K562 (cell line): ENCODE measurements at regions not wholly inside any gene's neighbourhood (a gene's known extent, or its start where the extent isn't known, plus 50 kb on each side); places are given as distances from the start of the nearest gene placed in this dataset.

ENCODE experiments used
- ATAC-seq: fragments of 200-7000 bp; cut with Tn5 transposase; 3 replicates; pipeline ENCODE4 v1.9.1; 2020; ENCODE audit warnings: moderate library complexity
- BruUV-seq: library from RNA; stranded (reverse); fragments of 400-500 nt; replicated peaks from 2 replicates; lab custom pipeline; 2021; lab: Mats Ljungman, UMichigan
- CTCF ChIA-PET: fragments of 300-600 bp; formaldehyde crosslinking; extraction: SDS; loops from one replicate; lab custom pipeline; 2021; ENCODE audit warnings: low intra/inter-chr PET ratio; lab: Yijun Ruan, JAX
- POLR2A ChIA-PET: fragments of 300-600, 350-650 bp; sonication (Branson Sonifier 250); formaldehyde crosslinking; extraction: SDS; loops from one replicate; lab custom pipeline; 2021; ENCODE audit warnings: antibody characterized with exemption, inconsistent platforms; lab: Yijun Ruan, JAX
- DNase-seq, 4 experiments: peaks; one replicate each; pipeline versions ENCODE4 v3.0.0 to v3.0.0-alpha.2; 2011 to 2018; ENCODE audit warnings: low spot score in 3 of 4, mixed read lengths in 3 of 4; ENCODE audit errors: extremely low read depth in 1 of 4
- FAIRE-seq: peaks from 2 replicates; lab custom pipeline; 2011; peaks lifted over from hg19 to GRCh38; lab: Jason Lieb, UNC
- H2AFZ ChIP-seq: 2 replicates; pipeline ENCODE4 v1.6.0; 2011; ENCODE audit warnings: low read depth, low read length, control low read depth, inconsistent platforms
- H3K27ac ChIP-seq: fragments of 200-600 bp; 3 replicates; pipeline ENCODE4 v1.8.0; 2011; ENCODE audit warnings: low read depth, mild to moderate bottlenecking, control low read depth, inconsistent platforms, low read length, moderate library complexity, mixed read lengths; ENCODE audit errors: extremely low read depth
- H3K27me3 ChIP-seq, 2 experiments: fragments of 300-600 bp in 1 of 2; 2 replicates in 1 of 2; 3 replicates in 1 of 2; pipeline versions ENCODE4 v1.6.0 to v1.8.0; 2011; ENCODE audit warnings: inconsistent platforms in 2 of 2, low read length in 2 of 2, mild to moderate bottlenecking in 1 of 2, mixed read lengths in 1 of 2, moderate library complexity in 1 of 2; ENCODE audit not compliant: control insufficient read depth in 2 of 2, insufficient read depth in 2 of 2
- H3K36me3 ChIP-seq: fragments of 300-600 bp; 3 replicates; pipeline ENCODE4 v1.8.0; 2011; ENCODE audit warnings: mild to moderate bottlenecking, low read length, inconsistent platforms; ENCODE audit not compliant: control insufficient read depth, insufficient read depth
- H3K4me1 ChIP-seq, 2 experiments: fragments of 200-600 bp in 1 of 2; replicated peaks in 1 of 2; 2 replicates in 1 of 2; 3 replicates in 1 of 2; pipeline versions ENCODE4 v1.5.1 to v1.8.0; 2011; ENCODE audit warnings: inconsistent platforms in 2 of 2, low read length in 2 of 2, mild to moderate bottlenecking in 1 of 2, mixed read lengths in 1 of 2, moderate library complexity in 1 of 2; ENCODE audit not compliant: control insufficient read depth in 2 of 2, insufficient read depth in 2 of 2
- H3K4me2 ChIP-seq: 2 replicates; pipeline ENCODE4 v1.6.1; 2011; ENCODE audit warnings: low read length, control low read depth, inconsistent platforms, mixed read lengths; ENCODE audit not compliant: insufficient read depth
- H3K4me3 ChIP-seq: fragments of 200-600 bp; sonication (generic), shearing (Covaris generic); 2 replicates; pipeline ENCODE4 v1.5.1; 2016; ENCODE audit warnings: control low read depth, inconsistent platforms
- H3K79me2 ChIP-seq: fragments of 200-600 bp; 3 replicates; pipeline ENCODE4 v1.8.0; 2011; ENCODE audit warnings: low read length, inconsistent platforms; ENCODE audit not compliant: control insufficient read depth, insufficient read depth
- H3K9ac ChIP-seq, 2 experiments: 2 replicates each; pipeline versions ENCODE4 v1.6.0 to v1.6.1; 2011; ENCODE audit warnings: low read depth in 2 of 2, low read length in 2 of 2, control low read depth in 1 of 2, inconsistent platforms in 1 of 2, mild to moderate bottlenecking in 1 of 2, mixed read lengths in 1 of 2; ENCODE audit not compliant: insufficient read depth in 1 of 2
- H3K9me1 ChIP-seq: one replicate; pipeline ENCODE4 v1.6.0; 2011; ENCODE audit warnings: inconsistent platforms, mild to moderate bottlenecking, low read length, moderate library complexity; ENCODE audit not compliant: control insufficient read depth, insufficient read depth
- H3K9me3 ChIP-seq: replicated peaks from 2 replicates; pipeline ENCODE4 v1.5.1; 2011; ENCODE audit warnings: low read depth, low read length, inconsistent platforms; ENCODE audit not compliant: control insufficient read depth, insufficient read depth
- H4K20me1 ChIP-seq: replicated peaks from 2 replicates; pipeline ENCODE4 v1.6.1; 2011; ENCODE audit warnings: low read length, inconsistent platforms, mixed read lengths; ENCODE audit not compliant: control insufficient read depth, insufficient read depth
- ARNT ChIP-seq, 2 experiments: fragments of 450-650 bp; IDR thresholded peaks; 2 replicates each; pipeline ENCODE4 v1.6.1; 2016; ENCODE audit warnings: mild to moderate bottlenecking in 1 of 2
- CHD1 ChIP-seq: fragments of 200-600 bp; sonication (generic); IDR thresholded peaks from one replicate; pipeline ENCODE4 v1.6.1; 2012; ENCODE audit warnings: mild to moderate bottlenecking, moderate library complexity, low read length, inconsistent platforms
- DEAF1 ChIP-seq: fragments of 450-650 bp; formaldehyde crosslinking; IDR thresholded peaks from 2 replicates; pipeline ENCODE4 v1.4.0; 2020; ENCODE audit warnings: mild to moderate bottlenecking, moderate library complexity
- WGBS: fragments of 100-300 bp; shearing (Covaris generic); methylation state at CpG from one replicate; pipeline ENCODE4 v1.1.6; 2016; ENCODE audit warnings: low coverage, mixed read lengths; ENCODE audit not compliant: insufficient coverage; ENCODE audit errors: missing lambda C conversion rate; 5-methylcytosine and 5-hydroxymethylcytosine counted together
- in situ Hi-C: fragments of 300-500 bp; cut with MboI; formaldehyde crosslinking; loops from 4 replicates; pipeline ENCODE4 v1.15.0; 2018; ENCODE audit warnings: inconsistent platforms, mixed read lengths
- intact Hi-C: fragments of 100-400 bp; cut with micrococcal nuclease; formaldehyde crosslinking; loops from 2 replicates; pipeline ENCODE4 v1.14.2; 2022
- TF ChIP-seq, protein P1 (sequence below): fragments of 250-450 bp; sonication (Bioruptor Pico); IDR thresholded peaks from 2 replicates; pipeline ENCODE4 v1.8.0; 2022; ENCODE audit warnings: moderate library complexity, mild to moderate bottlenecking, inconsistent platforms

DNA sequence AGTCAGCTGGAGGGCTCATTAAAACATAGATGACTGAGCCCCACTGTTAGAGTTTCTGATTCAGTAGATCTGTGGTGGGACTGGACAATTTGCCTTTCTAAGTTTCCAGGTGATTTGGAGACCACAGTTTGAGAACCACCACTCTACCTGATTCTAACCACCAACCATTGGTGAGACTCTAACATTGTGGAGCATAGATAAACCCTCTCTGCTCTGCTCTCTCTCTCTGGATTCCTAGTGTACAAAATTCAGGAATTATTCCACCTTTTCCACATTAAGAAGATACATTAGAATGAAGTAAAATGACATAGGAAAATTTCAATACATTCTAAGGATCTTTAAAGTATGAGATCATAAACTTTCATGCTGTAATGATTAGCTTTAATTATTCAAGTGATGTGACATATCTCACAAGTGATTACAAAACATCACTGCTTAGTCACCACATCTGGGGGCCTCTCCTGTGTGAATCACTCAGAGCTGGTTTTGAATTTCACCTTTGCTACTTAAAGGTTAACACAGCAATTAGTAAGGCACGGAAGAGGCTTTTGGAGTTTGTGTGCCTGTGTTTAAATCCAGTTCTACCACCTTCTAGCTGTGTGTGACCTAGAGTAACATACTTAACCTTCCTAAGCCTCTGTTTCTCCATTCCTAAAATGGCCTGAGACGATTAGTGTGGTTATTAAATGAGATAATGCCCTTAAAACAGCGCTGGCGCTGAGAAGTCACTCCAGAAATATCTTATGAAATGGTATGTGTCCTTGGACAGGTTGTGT, 78.5 kb upstream of the NBEA start (continued):
- no peak for TF ChIP-seq CHD1
- no peak for TF ChIP-seq DEAF1 (CRISPR knock-in tag)
- no peak for TF ChIP-seq ARNT (IDR thresholded peaks at IDR 0.05)

DNA sequence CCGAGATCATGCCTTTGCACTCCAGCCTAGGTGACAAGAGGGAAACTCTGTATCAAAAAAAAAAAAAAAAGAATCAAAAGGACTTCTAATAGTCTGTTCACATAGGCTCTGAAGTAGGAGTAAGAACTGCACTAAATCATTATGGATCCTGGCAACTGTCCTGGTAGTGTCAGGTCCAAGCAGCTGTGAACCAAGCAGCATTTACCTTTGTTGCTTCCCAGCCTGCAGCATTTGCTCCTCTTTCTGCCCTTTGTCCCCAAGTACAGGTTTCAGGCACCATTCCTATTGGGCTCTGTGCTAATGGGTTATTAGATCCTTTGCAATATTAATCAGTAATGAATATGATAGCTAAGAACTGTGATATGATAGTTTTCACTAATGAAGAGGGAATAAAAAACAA, 77.4 kb upstream of the NBEA start:
- intact Hi-C loops (no loop called here), in situ Hi-C loops (no loop called here)
- FAIRE-seq (no peak), DNase-seq (no peak), ATAC-seq (no peak)
- Histone ChIP-seq H3K27ac (no peak overlapping the region), H3K4me3 (no peak overlapping the region), H3K36me3 (no peaks in the 10 kb centered on the region), H3K79me2 (no peaks in the 10 kb centered on the region), H3K4me1 (no peaks in the 10 kb centered on the region), H2AFZ (no peak overlapping the region), H3K9me3 (no peaks in the 10 kb centered on the region), H3K9ac (no peak overlapping the region), H4K20me1 (no peaks in the 10 kb centered on the region), H3K9me1 (no peaks in the 10 kb centered on the region), H3K4me2 (no peak overlapping the region), H3K27me3 (no peaks in the 10 kb centered on the region)
- ChIA-PET CTCF (no interaction called here), POLR2A (no interaction called here)
- TF ChIP-seq, protein P1, sequence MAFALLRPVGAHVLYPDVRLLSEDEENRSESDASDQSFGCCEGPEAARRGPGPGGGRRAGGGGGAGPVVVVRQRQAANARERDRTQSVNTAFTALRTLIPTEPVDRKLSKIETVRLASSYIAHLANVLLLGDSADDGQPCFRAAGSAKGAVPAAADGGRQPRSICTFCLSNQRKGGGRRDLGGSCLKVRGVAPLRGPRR (CRISPR knock-in tag): no peak
- 0% methylated on average over 1 of the region's 1 CpG for WGBS
- no TSS peak for BruUV-seq
